PC-3 (cell line): ENCODE measurements at regions not wholly inside any gene's neighbourhood (a gene's known extent, or its start where the extent isn't known, plus 50 kb on each side); places are given as distances from the start of the nearest gene placed in this dataset.

Source experiments
- EZH2 ChIP-seq: fragments of 300-600 bp; sonication (generic); IDR thresholded peaks from one replicate; pipeline ENCODE4 v1.6.1; 2017; ENCODE audit warnings: antibody characterized with exemption, mild to moderate bottlenecking, low read length; ENCODE audit not compliant: unreplicated experiment
- EZH2phosphoT487 ChIP-seq: fragments of 300-600 bp; sonication (generic); IDR thresholded peaks from 2 replicates; pipeline ENCODE4 v1.6.1; 2018; ENCODE audit warnings: mild to moderate bottlenecking, antibody characterized with exemption, low read length, borderline replicate concordance
- TF ChIP-seq, protein P1 (sequence below): fragments of 300-600 bp; sonication (generic); conservative IDR thresholded peaks from 2 replicates; pipeline ENCODE4 v1.5.1; 2017; ENCODE audit warnings: antibody characterized with exemption, low read depth, mild to moderate bottlenecking, low read length

DNA sequence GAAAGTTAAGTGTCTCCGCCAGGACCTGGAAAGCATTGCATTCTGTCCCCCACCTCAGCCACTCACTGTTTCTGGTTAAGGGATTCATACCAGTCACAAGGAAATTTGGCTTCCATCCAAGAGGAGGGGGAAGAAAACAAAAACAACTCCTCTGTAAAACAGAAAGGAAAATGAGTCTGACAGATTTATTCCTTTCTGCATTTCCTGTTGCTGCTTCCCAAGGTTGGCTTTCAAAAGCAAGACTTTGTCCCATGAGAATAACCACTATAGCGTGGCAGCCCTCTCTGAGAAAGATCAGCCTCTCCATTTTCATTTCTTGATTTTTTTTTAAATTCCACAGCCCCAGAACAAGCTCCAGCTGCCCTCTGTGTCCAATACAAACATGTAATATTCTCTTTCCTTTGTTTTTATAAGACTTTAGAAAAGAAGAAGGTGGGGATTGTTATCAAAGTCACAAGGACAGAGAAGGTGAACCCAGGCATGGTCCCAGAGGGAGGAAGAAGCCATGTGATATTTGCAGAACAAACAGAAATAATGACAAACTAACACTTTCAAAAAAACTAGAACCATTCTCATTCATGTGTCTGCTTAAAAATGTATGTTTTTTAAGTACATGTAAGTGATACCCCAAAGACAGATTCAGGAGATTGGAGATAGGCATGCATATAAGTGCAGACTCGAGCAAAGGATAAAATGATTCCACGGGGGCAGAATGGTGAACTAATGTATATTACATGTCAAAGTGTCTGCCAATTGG, 90.7 kb upstream of the DCLK2 start:
- TF ChIP-seq EZH2 (no peak), EZH2phosphoT487 (no peak)
- TF ChIP-seq, protein P1, sequence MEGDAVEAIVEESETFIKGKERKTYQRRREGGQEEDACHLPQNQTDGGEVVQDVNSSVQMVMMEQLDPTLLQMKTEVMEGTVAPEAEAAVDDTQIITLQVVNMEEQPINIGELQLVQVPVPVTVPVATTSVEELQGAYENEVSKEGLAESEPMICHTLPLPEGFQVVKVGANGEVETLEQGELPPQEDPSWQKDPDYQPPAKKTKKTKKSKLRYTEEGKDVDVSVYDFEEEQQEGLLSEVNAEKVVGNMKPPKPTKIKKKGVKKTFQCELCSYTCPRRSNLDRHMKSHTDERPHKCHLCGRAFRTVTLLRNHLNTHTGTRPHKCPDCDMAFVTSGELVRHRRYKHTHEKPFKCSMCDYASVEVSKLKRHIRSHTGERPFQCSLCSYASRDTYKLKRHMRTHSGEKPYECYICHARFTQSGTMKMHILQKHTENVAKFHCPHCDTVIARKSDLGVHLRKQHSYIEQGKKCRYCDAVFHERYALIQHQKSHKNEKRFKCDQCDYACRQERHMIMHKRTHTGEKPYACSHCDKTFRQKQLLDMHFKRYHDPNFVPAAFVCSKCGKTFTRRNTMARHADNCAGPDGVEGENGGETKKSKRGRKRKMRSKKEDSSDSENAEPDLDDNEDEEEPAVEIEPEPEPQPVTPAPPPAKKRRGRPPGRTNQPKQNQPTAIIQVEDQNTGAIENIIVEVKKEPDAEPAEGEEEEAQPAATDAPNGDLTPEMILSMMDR = no peak
